ENCODE measurements at regions not wholly inside any gene's neighbourhood (a gene's known extent, or its start where the extent isn't known, plus 50 kb on each side); places are given as distances from the start of the nearest gene placed in this dataset.

- ATAC-seq (no peak), DNase-seq (ENCODE audit: low read depth, low spot score) (no peak)
- Histone ChIP-seq H3K36me3 (ENCODE audit: control insufficient read depth, insufficient read depth, low read length) (no peaks in the 10 kb centered on the region), H3K9me3 (ENCODE audit: control insufficient read depth, insufficient read depth, low read depth, low read length) (no peaks in the 10 kb centered on the region), H3K4me1 (ENCODE audit: control insufficient read depth, insufficient read depth, low read length) (no peaks in the 10 kb centered on the region), H3K27ac (ENCODE audit: low read length) (no peak overlapping the region), H3K4me3 (ENCODE audit: low read depth in 2 of 2, low read length in 2 of 2) (no peak overlapping the region), H3K27me3 (ENCODE audit: control insufficient read depth, insufficient read depth, low read length) (no peaks in the 10 kb centered on the region)
- no peak for TF ChIP-seq CTCF (IDR thresholded peaks at IDR 0.05)
- no peak for TF ChIP-seq REST (IDR thresholded peaks at IDR 0.05; ENCODE audit: insufficient read depth in 1 of 2, low read depth in 2 of 2, low read length in 1 of 2)
- no peak for TF ChIP-seq TCF7L2 (IDR thresholded peaks at IDR 0.05; ENCODE audit: low read depth, low read length)
- TF ChIP-seq SIN3A (IDR thresholded peaks at IDR 0.05; ENCODE audit: borderline replicate concordance, insufficient read depth, low read depth, low read length) = no peak
- no peak for TF ChIP-seq POLR2AphosphoS5 (IDR thresholded peaks at IDR 0.05; ENCODE audit: low read depth, low read length)
- intact Hi-C loops (cut with micrococcal nuclease; ENCODE audit: unreplicated experiment) (no loop called here), in situ Hi-C loops (cut with HindIII; ENCODE audit: low pct_unique_long_range_greater_than_20kb, low sequenced_read_pairs) (no loop called here)
- no TSS peak for BruUV-seq (replicated peaks)
- CTCF ChIA-PET = no interaction called here
- POLR2A ChIA-PET = no interaction called here
Observed at GRCh38 chr10:28883741-28884423, 206.6 kb downstream of the BAMBI start.

GRCh38 chr10:28890121-28890950 lies 213.0 kb downstream of the BAMBI start:
- TF ChIP-seq REST (IDR thresholded peaks at IDR 0.05; ENCODE audit: insufficient read depth in 1 of 2, low read depth in 2 of 2, low read length in 1 of 2) (no peak), SIN3A (IDR thresholded peaks at IDR 0.05; ENCODE audit: borderline replicate concordance, insufficient read depth, low read depth, low read length) (no peak), TCF7L2 (IDR thresholded peaks at IDR 0.05; ENCODE audit: low read depth, low read length) (no peak), CTCF (IDR thresholded peaks at IDR 0.05) (no peak), POLR2AphosphoS5 (IDR thresholded peaks at IDR 0.05; ENCODE audit: low read depth, low read length) (no peak)
- no TSS peak for BruUV-seq (replicated peaks)
- no peaks in the 10 kb centered on the region for H3K9me3 ChIP-seq (ENCODE audit: control insufficient read depth, insufficient read depth, low read depth, low read length)
- intact Hi-C loops (cut with micrococcal nuclease; ENCODE audit: unreplicated experiment) (no loop called here), in situ Hi-C loops (cut with HindIII; ENCODE audit: low pct_unique_long_range_greater_than_20kb, low sequenced_read_pairs) (no loop called here)
- no peak for ATAC-seq
- no peak overlapping the region for H3K4me3 ChIP-seq (ENCODE audit: low read depth in 2 of 2, low read length in 2 of 2)
- no peaks in the 10 kb centered on the region for H3K27me3 ChIP-seq (ENCODE audit: control insufficient read depth, insufficient read depth, low read length)
- H3K4me1 ChIP-seq (ENCODE audit: control insufficient read depth, insufficient read depth, low read length) = no peaks in the 10 kb centered on the region
- H3K27ac ChIP-seq (ENCODE audit: low read length) = no peak overlapping the region
- no peak for DNase-seq (ENCODE audit: low read depth, low spot score)
- H3K36me3 ChIP-seq (ENCODE audit: control insufficient read depth, insufficient read depth, low read length) = no peaks in the 10 kb centered on the region
- CTCF ChIA-PET = no interaction called here
- POLR2A ChIA-PET = no interaction called here

Data from Panc1 (cell line).